Endothelial cell of umbilical vein (primary cell): ENCODE measurements at regions not wholly inside any gene's neighbourhood (a gene's known extent, or its start where the extent isn't known, plus 50 kb on each side); places are given as distances from the start of the nearest gene placed in this dataset.

Experiments used
- BruUV-seq: library from RNA; stranded (reverse); fragments of 400-500 nt; replicated peaks from 2 replicates; lab custom pipeline; 2021; lab: Mats Ljungman, UMichigan
- CTCF ChIA-PET: fragments of 300-600, 350-600 bp; sonication (Branson Sonifier 250); formaldehyde crosslinking; loops from one replicate; lab custom pipeline; 2021; ENCODE audit warnings: antibody characterized with exemption, inconsistent platforms; lab: Charles Lee
- POLR2A ChIA-PET: fragments of 300-600, 350-600 bp; sonication (Branson Sonifier 250); formaldehyde crosslinking; loops from one replicate; lab custom pipeline; 2021; ENCODE audit warnings: antibody characterized with exemption, inconsistent platforms; lab: Charles Lee
- DNase-seq: peaks from one replicate; pipeline ENCODE4 v3.0.0-alpha.2; 2011; ENCODE audit warnings: low read depth, low spot score
- FAIRE-seq: peaks from 2 replicates; lab custom pipeline; 2011; peaks lifted over from hg19 to GRCh38; lab: Jason Lieb, UNC
- H2AFZ ChIP-seq: 2 replicates; pipeline ENCODE4 v1.6.0; 2012; ENCODE audit warnings: low read depth, low read length, control low read depth, inconsistent platforms
- H3K27ac ChIP-seq: 2 replicates; pipeline ENCODE4 v1.5.1; 2011; ENCODE audit warnings: low read depth, mild to moderate bottlenecking, control low read depth, low read length, moderate library complexity; ENCODE audit not compliant: insufficient read depth
- H3K27me3 ChIP-seq, 2 experiments: 2 replicates each; pipeline versions ENCODE4 v1.6.0 to v1.6.1; 2011; ENCODE audit warnings: low read length in 2 of 2, mixed read lengths in 1 of 2; ENCODE audit not compliant: control insufficient read depth in 2 of 2, insufficient read depth in 2 of 2
- H3K36me3 ChIP-seq, 2 experiments: 2 replicates in 1 of 2; 3 replicates in 1 of 2; pipeline ENCODE4 v1.5.1; 2011; ENCODE audit warnings: low read length in 2 of 2, mild to moderate bottlenecking in 1 of 2, moderate library complexity in 1 of 2; ENCODE audit not compliant: control insufficient read depth in 2 of 2, insufficient read depth in 2 of 2; ENCODE audit errors: extremely low read depth in 1 of 2
- H3K4me1 ChIP-seq: 3 replicates; pipeline ENCODE4 v1.5.1; 2011; ENCODE audit warnings: mild to moderate bottlenecking, low read length; ENCODE audit not compliant: control insufficient read depth, insufficient read depth; ENCODE audit errors: extremely low read depth
- H3K4me2 ChIP-seq: 2 replicates; pipeline ENCODE4 v1.6.1; 2011; ENCODE audit warnings: low read length, control low read depth, mixed read lengths; ENCODE audit not compliant: insufficient read depth
- H3K4me3 ChIP-seq, 3 experiments: fragments of 200-600 bp in 1 of 3; sonication (generic), shearing (Covaris generic) in 1 of 3; replicated peaks in 1 of 3; 2 replicates each; pipeline ENCODE4 v1.5.1; 2011 to 2016; ENCODE audit warnings: control low read depth in 3 of 3, low read length in 3 of 3, mild to moderate bottlenecking in 2 of 3, inconsistent platforms in 1 of 3, low read depth in 1 of 3, moderate library complexity in 1 of 3; ENCODE audit not compliant: insufficient read depth in 1 of 3
- H3K79me2 ChIP-seq: 2 replicates; pipeline ENCODE4 v1.6.0; 2012; ENCODE audit warnings: low read length, inconsistent platforms; ENCODE audit not compliant: control insufficient read depth, insufficient read depth
- H3K9ac ChIP-seq: replicated peaks from 2 replicates; pipeline ENCODE3; 2011; ENCODE audit warnings: low read length, control low read depth; ENCODE audit not compliant: insufficient read depth; ENCODE audit errors: extremely low read depth
- H3K9me1 ChIP-seq: replicated peaks from 3 replicates; pipeline ENCODE4 v1.6.0; 2011; ENCODE audit warnings: mild to moderate bottlenecking, low read length; ENCODE audit not compliant: control insufficient read depth, insufficient read depth; ENCODE audit errors: extremely low read depth
- H3K9me3 ChIP-seq: replicated peaks from 2 replicates; pipeline ENCODE4 v1.5.1; 2012; ENCODE audit warnings: low read length, inconsistent platforms; ENCODE audit not compliant: control insufficient read depth, insufficient read depth
- H4K20me1 ChIP-seq: replicated peaks from 2 replicates; pipeline ENCODE3; 2011; ENCODE audit warnings: mild to moderate bottlenecking, low read length; ENCODE audit not compliant: control insufficient read depth, insufficient read depth; ENCODE audit errors: extremely low read depth
- EZH2 ChIP-seq: IDR thresholded peaks from 2 replicates; pipeline ENCODE4 v1.6.1; 2012; ENCODE audit warnings: borderline replicate concordance, low read depth, mild to moderate bottlenecking, moderate library complexity, low read length, inconsistent platforms; ENCODE audit not compliant: severe bottlenecking
- FOS ChIP-seq: IDR thresholded peaks from 2 replicates; pipeline ENCODE4 v1.6.1; 2011; ENCODE audit warnings: mild to moderate bottlenecking, low read length, moderate library complexity, borderline replicate concordance; ENCODE audit not compliant: insufficient read depth
- GATA2 ChIP-seq: IDR thresholded peaks from 2 replicates; pipeline ENCODE4 v1.7.0; 2011; ENCODE audit warnings: low read depth, mild to moderate bottlenecking, moderate library complexity, mixed read lengths, low read length; ENCODE audit not compliant: insufficient read length, insufficient read depth
- JUN ChIP-seq: IDR thresholded peaks from 2 replicates; pipeline ENCODE4 v1.6.1; 2011; ENCODE audit warnings: borderline replicate concordance, low read depth; ENCODE audit not compliant: insufficient read length, insufficient read depth
- MYC ChIP-seq: IDR thresholded peaks from one replicate; pipeline ENCODE4 v1.6.1; 2011; ENCODE audit warnings: mild to moderate bottlenecking, low read depth, low read length
- POLR2A ChIP-seq: IDR thresholded peaks from 2 replicates; pipeline ENCODE4 v1.6.1; 2012; ENCODE audit warnings: low read depth, mild to moderate bottlenecking, control low read depth, low read length
- POLR2AphosphoS5 ChIP-seq: IDR thresholded peaks from 2 replicates; pipeline ENCODE4 v1.6.1; 2012; ENCODE audit warnings: low read depth, mild to moderate bottlenecking, control low read depth, low read length, moderate library complexity; ENCODE audit not compliant: insufficient read depth
- dilution Hi-C: fragments of 300-500 bp; cut with MboI; formaldehyde crosslinking; loops from one replicate; pipeline ENCODE4 v1.15.0; 2019; ENCODE audit warnings: low sequenced_read_pairs; ENCODE audit not compliant: extremely low pct_ligation_motif_present
- intact Hi-C: fragments of 100-400 bp; cut with micrococcal nuclease; formaldehyde crosslinking; loops from one replicate; pipeline ENCODE4 v1.10.0; 2022
- TF ChIP-seq, protein P1 (sequence below), 2 donors: IDR thresholded peaks; 1 replicate in 1 of 2; 2 replicates in 1 of 2; pipeline ENCODE4 v1.5.1; 2011; ENCODE audit warnings: low read length in 2 of 2, mild to moderate bottlenecking in 2 of 2, moderate library complexity in 2 of 2, control low read depth in 1 of 2, inconsistent platforms in 1 of 2, low read depth in 1 of 2; ENCODE audit not compliant: insufficient read depth in 1 of 2; ENCODE audit errors: extremely low read depth in 1 of 2
- TF ChIP-seq, protein P2 (sequence below): IDR thresholded peaks from 2 replicates; pipeline ENCODE4 v1.6.1; 2011; ENCODE audit not compliant: insufficient read depth, insufficient read length

DNA sequence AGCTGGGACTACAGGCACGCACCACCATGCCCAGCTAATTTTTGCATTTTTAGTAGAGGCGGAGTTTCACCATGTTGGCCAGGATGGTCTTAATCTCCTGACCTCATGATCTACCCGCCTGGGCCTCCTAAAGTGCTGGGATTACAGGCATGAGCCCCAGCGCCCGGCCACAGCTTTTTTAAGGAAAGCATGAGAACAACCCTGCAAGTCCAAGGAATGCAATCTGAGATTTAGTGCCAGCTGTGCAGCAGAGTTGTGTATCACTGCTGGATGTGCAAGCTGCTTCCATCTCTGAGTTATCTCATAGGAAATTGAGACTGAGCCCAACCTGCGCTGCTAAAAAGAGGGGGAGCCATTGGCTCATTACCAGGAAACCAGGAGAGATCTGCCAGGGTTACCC, 399.9 kb upstream of the CYRIA start:
- ChIA-PET POLR2A (no interaction called here), CTCF (no interaction called here)
- Histone ChIP-seq H3K36me3 (no peaks in the 10 kb centered on the region), H2AFZ (no peak overlapping the region), H3K27me3 (no peaks in the 10 kb centered on the region), H3K4me2 (no peak overlapping the region), H3K27ac (no peak overlapping the region), H4K20me1 (no peaks in the 10 kb centered on the region), H3K9me3 (no peaks in the 10 kb centered on the region), H3K9ac (no peak overlapping the region), H3K4me1 (no peaks in the 10 kb centered on the region), H3K79me2 (no peaks in the 10 kb centered on the region), H3K4me3 (no peak overlapping the region), H3K9me1 (no peaks in the 10 kb centered on the region)
- no peak for FAIRE-seq
- TF ChIP-seq POLR2A = no peak
- no peak for TF ChIP-seq POLR2AphosphoS5
- no peak for TF ChIP-seq JUN
- TF ChIP-seq MYC = no peak
- no peak for TF ChIP-seq EZH2
- TF ChIP-seq, protein P1, sequence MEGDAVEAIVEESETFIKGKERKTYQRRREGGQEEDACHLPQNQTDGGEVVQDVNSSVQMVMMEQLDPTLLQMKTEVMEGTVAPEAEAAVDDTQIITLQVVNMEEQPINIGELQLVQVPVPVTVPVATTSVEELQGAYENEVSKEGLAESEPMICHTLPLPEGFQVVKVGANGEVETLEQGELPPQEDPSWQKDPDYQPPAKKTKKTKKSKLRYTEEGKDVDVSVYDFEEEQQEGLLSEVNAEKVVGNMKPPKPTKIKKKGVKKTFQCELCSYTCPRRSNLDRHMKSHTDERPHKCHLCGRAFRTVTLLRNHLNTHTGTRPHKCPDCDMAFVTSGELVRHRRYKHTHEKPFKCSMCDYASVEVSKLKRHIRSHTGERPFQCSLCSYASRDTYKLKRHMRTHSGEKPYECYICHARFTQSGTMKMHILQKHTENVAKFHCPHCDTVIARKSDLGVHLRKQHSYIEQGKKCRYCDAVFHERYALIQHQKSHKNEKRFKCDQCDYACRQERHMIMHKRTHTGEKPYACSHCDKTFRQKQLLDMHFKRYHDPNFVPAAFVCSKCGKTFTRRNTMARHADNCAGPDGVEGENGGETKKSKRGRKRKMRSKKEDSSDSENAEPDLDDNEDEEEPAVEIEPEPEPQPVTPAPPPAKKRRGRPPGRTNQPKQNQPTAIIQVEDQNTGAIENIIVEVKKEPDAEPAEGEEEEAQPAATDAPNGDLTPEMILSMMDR (IDR thresholded peaks at IDR 0.05; ENCODE audit: extremely low read depth in 1 of 2, insufficient read depth in 1 of 2, low read depth in 1 of 2, low read length in 2 of 2) = no peak
- TF ChIP-seq GATA2 = no peak
- TF ChIP-seq, protein P2, sequence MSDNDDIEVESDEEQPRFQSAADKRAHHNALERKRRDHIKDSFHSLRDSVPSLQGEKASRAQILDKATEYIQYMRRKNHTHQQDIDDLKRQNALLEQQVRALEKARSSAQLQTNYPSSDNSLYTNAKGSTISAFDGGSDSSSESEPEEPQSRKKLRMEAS = no peak
- TF ChIP-seq FOS = no peak
- dilution Hi-C loops = no loop called here
- DNase-seq = no peak
- no TSS peak for BruUV-seq
- intact Hi-C loops = no loop called here
